ENCODE measurements at regions not wholly inside any gene's neighbourhood (a gene's known extent, or its start where the extent isn't known, plus 50 kb on each side); places are given as distances from the start of the nearest gene placed in this dataset.

DNA sequence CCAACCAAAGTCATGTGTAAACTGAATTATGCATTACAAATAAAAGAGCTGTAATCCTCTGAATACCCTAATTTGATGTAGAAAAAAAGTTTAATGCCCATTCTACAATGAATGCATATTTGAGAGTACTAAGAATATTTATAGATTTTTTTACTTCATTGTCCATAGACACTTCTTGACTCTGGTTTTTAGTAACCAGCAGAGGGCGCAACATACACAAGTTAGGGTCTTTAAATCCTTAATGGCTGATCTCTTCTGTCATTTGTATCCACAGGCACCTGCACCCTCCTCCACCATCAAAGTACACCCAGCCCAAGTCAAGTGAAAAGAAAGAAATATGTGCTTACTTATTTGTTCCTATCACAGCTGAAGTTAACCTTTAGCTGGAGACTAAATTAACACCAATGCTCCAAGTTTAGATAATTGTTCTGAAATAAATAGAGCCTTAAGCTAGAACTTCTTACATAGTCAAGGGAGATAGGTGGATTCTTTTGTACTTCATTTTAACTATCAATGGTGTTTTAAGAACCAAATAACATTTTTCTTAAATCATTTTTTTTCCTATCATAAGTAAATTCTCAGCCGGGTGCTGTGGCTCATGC lies 524.2 kb upstream of the DAB2 start:
- peak; percentile 73 for DNase-seq (ENCODE audit: low read depth)
- H3K4me3 ChIP-seq (ENCODE audit: low read length): no peak overlapping the region
- TF ChIP-seq, protein P1, sequence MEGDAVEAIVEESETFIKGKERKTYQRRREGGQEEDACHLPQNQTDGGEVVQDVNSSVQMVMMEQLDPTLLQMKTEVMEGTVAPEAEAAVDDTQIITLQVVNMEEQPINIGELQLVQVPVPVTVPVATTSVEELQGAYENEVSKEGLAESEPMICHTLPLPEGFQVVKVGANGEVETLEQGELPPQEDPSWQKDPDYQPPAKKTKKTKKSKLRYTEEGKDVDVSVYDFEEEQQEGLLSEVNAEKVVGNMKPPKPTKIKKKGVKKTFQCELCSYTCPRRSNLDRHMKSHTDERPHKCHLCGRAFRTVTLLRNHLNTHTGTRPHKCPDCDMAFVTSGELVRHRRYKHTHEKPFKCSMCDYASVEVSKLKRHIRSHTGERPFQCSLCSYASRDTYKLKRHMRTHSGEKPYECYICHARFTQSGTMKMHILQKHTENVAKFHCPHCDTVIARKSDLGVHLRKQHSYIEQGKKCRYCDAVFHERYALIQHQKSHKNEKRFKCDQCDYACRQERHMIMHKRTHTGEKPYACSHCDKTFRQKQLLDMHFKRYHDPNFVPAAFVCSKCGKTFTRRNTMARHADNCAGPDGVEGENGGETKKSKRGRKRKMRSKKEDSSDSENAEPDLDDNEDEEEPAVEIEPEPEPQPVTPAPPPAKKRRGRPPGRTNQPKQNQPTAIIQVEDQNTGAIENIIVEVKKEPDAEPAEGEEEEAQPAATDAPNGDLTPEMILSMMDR (conservative IDR thresholded peaks at IDR 0.05; ENCODE audit: low read length): peak; percentile 78

DNA sequence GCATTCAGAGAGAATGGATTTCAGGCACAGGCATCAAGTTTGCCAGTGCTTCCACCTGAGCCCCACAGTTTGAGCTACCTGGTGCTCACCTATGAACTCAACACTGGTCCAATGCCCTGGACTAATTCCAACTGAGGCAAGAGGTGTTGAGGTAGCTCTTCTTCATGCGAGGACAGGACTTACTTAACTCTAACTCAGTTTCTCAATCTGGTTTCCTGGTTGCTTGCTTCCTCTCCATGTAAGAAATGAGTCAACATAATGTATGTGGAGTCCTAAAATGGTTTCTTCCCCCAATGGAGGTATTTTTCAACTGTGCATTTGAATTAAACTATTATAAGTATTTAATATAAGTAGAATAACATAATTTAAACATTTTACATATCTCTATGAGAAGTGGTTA lies 523.6 kb upstream of the DAB2 start:
- DNase-seq (ENCODE audit: low read depth): no peak
- no peak overlapping the region for H3K4me3 ChIP-seq (ENCODE audit: low read length)
- TF ChIP-seq, protein P1 (conservative IDR thresholded peaks at IDR 0.05; ENCODE audit: low read length): no peak

DNA sequence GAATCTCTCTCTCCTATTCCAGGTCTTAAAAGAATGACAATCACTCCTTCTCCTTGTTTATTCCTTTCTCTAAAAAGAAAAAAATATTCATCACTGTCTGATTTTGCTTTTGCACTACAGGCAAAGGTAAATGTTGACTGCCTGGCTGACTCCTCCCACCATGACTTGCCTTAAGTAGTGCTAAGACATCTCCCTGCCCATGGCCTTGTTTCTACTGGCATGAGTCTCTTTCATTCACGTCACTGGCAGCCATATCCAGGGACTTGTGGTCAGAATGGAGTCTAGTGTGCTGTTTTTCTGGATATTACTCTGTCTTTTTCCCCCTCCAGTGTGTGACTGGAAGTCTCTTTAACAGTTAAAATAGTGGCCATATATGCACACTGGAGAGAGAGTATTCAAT lies 522.9 kb upstream of the DAB2 start:
- no peak overlapping the region for H3K4me3 ChIP-seq (ENCODE audit: low read length)
- TF ChIP-seq, protein P1 (conservative IDR thresholded peaks at IDR 0.05; ENCODE audit: low read length): no peak
- DNase-seq (ENCODE audit: low read depth): peak; percentile 29

DNA sequence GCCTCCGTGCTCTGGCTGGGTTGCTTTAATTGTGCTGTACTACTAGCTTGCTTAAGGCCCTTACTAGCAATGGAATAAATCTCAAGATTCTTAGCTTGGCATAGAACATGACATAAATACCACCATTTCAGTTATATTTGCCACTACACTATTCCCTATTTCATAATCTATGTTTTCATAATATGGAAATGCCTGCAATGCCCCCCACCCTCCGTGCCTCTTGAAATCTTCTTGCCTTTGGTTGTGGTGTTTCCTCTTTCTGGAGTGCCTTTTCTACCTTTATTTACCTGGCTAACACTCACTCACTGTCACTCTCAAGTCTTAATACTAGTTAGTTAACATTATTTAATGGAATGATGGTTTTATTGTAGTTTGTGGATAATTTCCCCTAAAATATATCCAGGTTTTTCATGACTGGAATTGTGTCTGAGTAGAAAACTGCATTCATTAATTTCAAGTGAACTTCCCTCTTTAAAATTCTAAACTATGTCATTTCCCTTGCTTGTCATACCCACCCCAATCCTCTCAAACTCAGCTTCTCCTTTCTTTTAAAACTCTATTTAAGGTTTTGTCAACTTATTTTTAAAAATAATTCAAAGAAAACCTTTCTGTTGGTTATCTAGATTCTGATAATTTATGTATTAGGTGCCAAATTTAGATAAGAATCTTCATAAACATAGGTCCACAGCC lies 521.7 kb upstream of the DAB2 start:
- H3K4me3 ChIP-seq (ENCODE audit: low read length): no peak overlapping the region
- no peak for DNase-seq (ENCODE audit: low read depth)

DNA sequence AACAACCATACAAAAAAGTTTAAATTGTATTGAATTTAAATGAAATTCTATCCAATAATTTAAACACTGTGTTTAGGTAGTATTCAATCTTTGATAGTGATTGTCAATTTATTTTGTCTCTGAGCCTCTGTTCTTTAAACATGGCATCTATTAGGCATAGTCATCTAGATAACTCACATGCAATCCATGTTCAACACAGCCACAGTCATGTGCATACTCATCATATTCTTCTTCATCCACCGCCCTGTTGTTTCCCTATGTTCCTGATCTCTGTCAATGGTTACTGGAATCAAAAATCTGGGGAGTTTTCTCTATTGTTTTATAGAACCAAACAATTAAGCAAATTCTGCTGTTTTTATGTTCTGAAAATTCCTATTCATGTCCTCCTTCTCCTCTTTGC lies 521.1 kb upstream of the DAB2 start:
- no peak for DNase-seq (ENCODE audit: low read depth)

More for the DNA sequence above, 521.7 kb upstream of the DAB2 start:
- TF ChIP-seq, protein P1 (conservative IDR thresholded peaks at IDR 0.05; ENCODE audit: low read length): no peak

DNA sequence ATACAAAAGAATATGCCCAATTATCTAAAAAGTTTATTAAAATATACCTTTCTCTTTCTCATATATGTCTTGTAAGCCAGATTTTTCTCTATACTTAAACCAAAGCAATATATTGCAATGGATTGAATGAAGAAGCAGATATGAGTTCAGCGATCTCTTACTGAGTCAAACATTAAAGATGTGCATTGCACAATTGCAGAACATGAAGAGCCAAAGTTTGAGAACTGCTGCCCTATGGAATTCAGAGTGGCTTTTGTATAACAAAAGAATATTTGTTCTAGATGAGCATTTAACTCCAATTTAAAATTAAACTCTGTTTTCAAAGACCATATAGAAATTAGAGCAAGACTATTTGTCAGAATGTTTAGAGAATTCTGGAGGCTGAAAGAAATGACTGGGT lies 519.0 kb upstream of the DAB2 start:
- DNase-seq (ENCODE audit: low read depth): peak; percentile 30
- no peak overlapping the region for H3K4me3 ChIP-seq (ENCODE audit: low read length)
- TF ChIP-seq, protein P1 (conservative IDR thresholded peaks at IDR 0.05; ENCODE audit: low read length): no peak

More for the DNA sequence above, 521.1 kb upstream of the DAB2 start:
- TF ChIP-seq, protein P1 (conservative IDR thresholded peaks at IDR 0.05; ENCODE audit: low read length): no peak
- H3K4me3 ChIP-seq (ENCODE audit: low read length): no peak overlapping the region

DNA sequence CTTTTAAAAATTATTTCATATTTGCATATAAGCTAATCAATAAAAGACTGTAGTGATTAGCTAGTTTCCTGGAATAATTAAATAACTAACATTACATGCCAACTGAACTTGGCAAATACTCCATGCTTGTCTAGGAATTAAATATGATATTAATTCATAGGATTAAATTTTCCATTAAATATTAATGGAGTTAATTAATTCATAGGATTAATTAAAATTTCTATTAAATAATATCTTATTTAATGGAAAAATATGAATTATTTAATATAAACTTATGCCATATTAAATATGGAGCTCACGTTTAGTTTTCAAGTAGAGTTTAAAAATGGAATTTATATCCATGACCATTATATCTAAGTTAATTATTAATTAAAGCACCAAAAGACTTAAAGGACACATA lies 517.8 kb upstream of the DAB2 start:
- no peak for DNase-seq (ENCODE audit: low read depth)
- H3K4me3 ChIP-seq (ENCODE audit: low read length): no peak overlapping the region
- TF ChIP-seq, protein P1 (conservative IDR thresholded peaks at IDR 0.05; ENCODE audit: low read length): no peak
